ENCODE measurements at regions not wholly inside any gene's neighbourhood (a gene's known extent, or its start where the extent isn't known, plus 50 kb on each side); places are given as distances from the start of the nearest gene placed in this dataset.

DNA sequence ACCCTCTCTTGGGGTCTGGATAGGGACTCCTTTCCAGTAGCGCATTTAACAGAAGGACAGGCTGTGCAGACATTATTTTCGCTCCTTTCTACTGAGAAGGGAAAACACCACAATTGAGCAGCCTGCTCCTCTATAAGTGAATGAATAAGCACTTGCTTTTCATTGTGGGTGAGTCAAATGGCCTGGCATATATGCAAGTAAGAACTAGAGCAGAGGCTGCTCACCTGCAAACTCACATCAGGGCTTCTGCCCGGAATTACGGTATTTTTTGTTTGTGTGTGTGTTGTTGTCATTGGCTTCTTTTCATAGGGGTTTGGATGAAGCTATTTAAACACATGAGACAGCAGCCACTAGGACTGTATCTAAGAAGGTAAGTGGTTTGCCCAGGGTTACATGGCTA lies 200.1 kb upstream of the CAMK1G start:
- Mint-ChIP-seq H3K27ac (peak overlapping the region; percentile 82), H3K9me3 (ENCODE audit: low read depth) (no peaks in the 10 kb centered on the region), H3K4me3 (ENCODE audit: low read depth) (no peak overlapping the region), H3K36me3 (ENCODE audit: insufficient read depth) (no peaks in the 10 kb centered on the region), H3K4me1 (ENCODE audit: low read depth) (peaks cover 24% of the 10 kb centered on the region), H3K27me3 (no peaks in the 10 kb centered on the region)
- DNase-seq (ENCODE audit: low spot score, unreplicated experiment): no peak
- TF ChIP-seq CTCF (IDR thresholded peaks at IDR 0.05; ENCODE audit: unreplicated experiment): no peak

GRCh38 chr1:209383907-209384709 lies 199.4 kb upstream of the CAMK1G start:
- H3K4me3 Mint-ChIP-seq (ENCODE audit: low read depth): no peak overlapping the region
- TF ChIP-seq CTCF (IDR thresholded peaks at IDR 0.05; ENCODE audit: unreplicated experiment): no peak
- no peaks in the 10 kb centered on the region for H3K27me3 Mint-ChIP-seq
- peak overlapping the region; percentile 82 for H3K27ac Mint-ChIP-seq
- DNase-seq (ENCODE audit: low spot score, unreplicated experiment): no peak
- H3K9me3 Mint-ChIP-seq (ENCODE audit: low read depth): no peaks in the 10 kb centered on the region
- peaks cover 24% of the 10 kb centered on the region for H3K4me1 Mint-ChIP-seq (ENCODE audit: low read depth)
- no peaks in the 10 kb centered on the region for H3K36me3 Mint-ChIP-seq (ENCODE audit: insufficient read depth)

DNA sequence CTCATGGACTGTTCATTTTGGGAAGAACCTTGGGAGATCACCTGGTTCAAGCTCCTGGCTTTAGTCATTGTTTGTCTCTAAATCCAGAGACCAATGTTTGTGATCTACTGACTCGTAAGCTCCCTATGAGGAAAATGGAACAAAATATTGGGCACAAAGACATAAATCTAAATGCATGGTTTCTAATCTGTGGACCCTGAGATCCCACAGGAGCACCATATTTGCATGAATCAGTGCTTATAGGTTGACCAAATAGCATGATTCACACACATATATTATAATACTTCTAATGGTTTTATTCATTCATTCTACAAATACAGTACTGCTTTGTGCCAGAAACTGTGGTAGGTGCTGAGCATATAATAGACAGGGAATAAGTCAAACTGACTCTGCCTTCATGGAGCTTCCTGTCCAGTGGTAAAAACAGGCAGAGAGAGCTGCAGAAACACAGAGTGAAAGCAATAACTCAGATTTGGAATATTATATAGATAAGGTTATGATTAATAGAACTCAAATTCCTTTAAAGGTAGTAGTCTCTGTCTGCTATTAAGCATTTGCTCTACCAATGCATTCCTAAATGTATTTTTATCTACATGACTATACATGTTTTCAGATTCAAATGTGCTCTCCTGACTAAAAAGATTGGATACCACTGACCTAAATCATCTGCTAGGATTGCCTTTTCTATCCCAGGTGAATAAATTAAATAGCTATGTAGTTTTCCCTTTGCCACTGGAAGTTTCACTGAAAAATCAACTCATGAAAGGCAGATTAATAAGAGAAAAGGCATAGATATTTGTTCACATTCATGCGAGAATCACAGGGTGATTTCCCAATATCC lies 198.6 kb upstream of the CAMK1G start:
- Mint-ChIP-seq H3K36me3 (ENCODE audit: insufficient read depth) (no peaks in the 10 kb centered on the region), H3K27ac (peak overlapping the region; percentile 82), H3K4me3 (ENCODE audit: low read depth) (no peak overlapping the region), H3K9me3 (ENCODE audit: low read depth) (no peaks in the 10 kb centered on the region), H3K4me1 (ENCODE audit: low read depth) (peaks cover 24% of the 10 kb centered on the region), H3K27me3 (no peaks in the 10 kb centered on the region)
- TF ChIP-seq CTCF (IDR thresholded peaks at IDR 0.05; ENCODE audit: unreplicated experiment): no peak
- no peak for DNase-seq (ENCODE audit: low spot score, unreplicated experiment)

- H3K27me3 Mint-ChIP-seq: no peaks in the 10 kb centered on the region
- H3K36me3 Mint-ChIP-seq (ENCODE audit: insufficient read depth): no peaks in the 10 kb centered on the region
- no peak for DNase-seq (ENCODE audit: low spot score, unreplicated experiment)
- H3K27ac Mint-ChIP-seq: no peak overlapping the region
- H3K4me1 Mint-ChIP-seq (ENCODE audit: low read depth): peaks cover 24% of the 10 kb centered on the region
- no peak for TF ChIP-seq CTCF (IDR thresholded peaks at IDR 0.05; ENCODE audit: unreplicated experiment)
- H3K4me3 Mint-ChIP-seq (ENCODE audit: low read depth): no peak overlapping the region
- no peaks in the 10 kb centered on the region for H3K9me3 Mint-ChIP-seq (ENCODE audit: low read depth)
Measured at GRCh38 chr1:209386156-209386555, 197.4 kb upstream of the CAMK1G start.

DNA sequence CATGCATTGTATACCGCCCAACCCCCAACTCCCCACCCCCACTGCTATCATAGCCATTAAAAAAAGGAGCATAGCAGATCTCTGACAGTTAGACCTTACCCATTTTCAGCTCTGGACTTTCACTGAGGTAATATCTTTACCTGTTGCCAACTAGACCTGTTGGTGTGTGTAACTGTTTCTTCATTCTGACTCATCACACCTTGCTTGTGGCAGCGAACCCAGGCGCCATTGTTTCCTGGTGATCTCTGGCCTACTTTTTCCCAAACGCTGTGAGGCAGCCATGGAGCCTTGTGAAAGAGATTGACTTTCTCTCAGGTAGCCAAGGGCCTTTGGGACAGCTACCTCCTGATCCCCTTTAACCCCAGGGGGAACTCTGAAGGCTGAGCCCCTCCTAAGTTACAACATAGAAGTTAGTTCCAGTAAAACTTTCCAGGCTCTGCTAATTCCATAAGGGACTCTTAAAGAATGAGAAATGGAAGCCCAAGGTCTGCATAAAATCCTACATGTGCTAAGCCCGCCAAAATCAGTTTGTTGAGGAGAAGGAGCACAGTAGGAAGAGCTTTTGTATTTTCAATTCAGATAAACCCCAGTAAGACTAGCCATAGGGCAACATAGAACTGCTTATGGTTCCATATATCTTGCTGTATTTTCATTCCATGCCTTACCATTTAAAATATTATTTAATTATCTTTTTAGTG lies 196.1 kb upstream of the CAMK1G start:
- Mint-ChIP-seq H3K9me3 (ENCODE audit: low read depth) (no peaks in the 10 kb centered on the region), H3K4me3 (ENCODE audit: low read depth) (no peak overlapping the region)

More for the DNA sequence above, 196.1 kb upstream of the CAMK1G start:
- Mint-ChIP-seq H3K27me3 (no peaks in the 10 kb centered on the region), H3K27ac (no peak overlapping the region), H3K36me3 (ENCODE audit: insufficient read depth) (no peaks in the 10 kb centered on the region), H3K4me1 (ENCODE audit: low read depth) (peaks cover 21% of the 10 kb centered on the region)
- DNase-seq (ENCODE audit: low spot score, unreplicated experiment): no peak
- TF ChIP-seq CTCF (IDR thresholded peaks at IDR 0.05; ENCODE audit: unreplicated experiment): no peak
